Type B pancreatic cell (in vitro differentiated cells): ENCODE measurements at regions not wholly inside any gene's neighbourhood (a gene's known extent, or its start where the extent isn't known, plus 50 kb on each side); places are given as distances from the start of the nearest gene placed in this dataset.

Experiments used
- DNase-seq: peaks from one replicate; pipeline ENCODE4 v3.0.0; 2021; ENCODE audit warnings: mixed read lengths; ENCODE audit not compliant: unreplicated experiment; ENCODE audit errors: extremely low spot score
- H3K27ac Mint-ChIP-seq: 2 replicates; pipeline ENCODE4 v1.8.0; 2021; ENCODE audit warnings: mild to moderate bottlenecking, mixed read lengths
- H3K27me3 Mint-ChIP-seq: 2 replicates; pipeline ENCODE4 v1.8.0; 2021; ENCODE audit warnings: mixed read lengths
- H3K36me3 Mint-ChIP-seq: 2 replicates; pipeline ENCODE4 v1.8.0; 2021; ENCODE audit warnings: mixed read lengths
- H3K4me1 Mint-ChIP-seq: one replicate; pipeline ENCODE4 v1.8.0; 2021; ENCODE audit warnings: mixed read lengths; ENCODE audit not compliant: unreplicated experiment
- H3K4me3 Mint-ChIP-seq: 2 replicates; pipeline ENCODE4 v1.8.0; 2021; ENCODE audit warnings: mild to moderate bottlenecking, mixed read lengths
- H3K9me3 Mint-ChIP-seq: 2 replicates; pipeline ENCODE4 v1.8.0; 2021; ENCODE audit warnings: mixed read lengths
- TF ChIP-seq, protein P1 (sequence below): fragments of 200-600 bp; sonication (generic); conservative IDR thresholded peaks from 2 replicates; pipeline ENCODE4 v1.5.0; 2021; ENCODE audit warnings: antibody characterized with exemption, mild to moderate bottlenecking

DNA sequence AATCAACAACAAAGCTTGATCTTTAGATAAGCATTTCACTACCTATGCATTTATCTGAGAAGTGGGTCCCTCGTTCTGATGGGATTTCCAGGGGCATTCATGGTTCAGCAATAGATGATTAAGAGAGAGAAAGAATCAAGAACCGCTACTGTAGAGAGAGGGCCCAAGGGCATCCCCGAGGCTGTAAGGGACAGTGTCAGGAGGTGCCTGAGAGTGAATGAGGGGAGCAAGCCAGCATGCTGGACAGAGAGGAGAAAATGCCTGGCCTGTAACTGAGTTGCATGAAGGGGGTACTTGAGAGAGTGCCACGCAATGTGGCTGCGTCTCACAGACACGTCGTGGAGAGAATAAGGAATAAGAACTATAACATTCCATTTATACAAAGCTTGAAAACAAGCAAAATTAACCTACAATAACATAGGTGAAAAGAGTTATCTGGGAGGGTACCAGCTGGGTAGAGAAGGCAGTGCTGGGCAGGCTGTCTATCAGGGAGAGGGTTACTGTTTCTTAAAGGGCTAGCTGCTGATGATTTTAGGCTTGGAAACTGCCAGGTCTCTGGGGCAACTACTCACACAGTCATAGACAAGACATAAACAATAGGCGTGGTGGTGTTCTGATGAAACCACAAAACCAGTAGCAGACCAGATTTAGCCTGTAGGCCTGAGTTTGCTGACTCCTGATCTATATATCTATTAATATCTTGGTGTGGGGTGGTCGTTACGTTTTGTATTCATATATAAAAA lies 374.6 kb upstream of the CFAP20DC start:
- Mint-ChIP-seq H3K36me3 (no peaks in the 10 kb centered on the region), H3K27me3 (peaks cover 24% of the 10 kb centered on the region), H3K27ac (no peak overlapping the region), H3K9me3 (no peaks in the 10 kb centered on the region), H3K4me3 (no peak overlapping the region), H3K4me1 (peaks cover 13% of the 10 kb centered on the region)
- TF ChIP-seq, protein P1, sequence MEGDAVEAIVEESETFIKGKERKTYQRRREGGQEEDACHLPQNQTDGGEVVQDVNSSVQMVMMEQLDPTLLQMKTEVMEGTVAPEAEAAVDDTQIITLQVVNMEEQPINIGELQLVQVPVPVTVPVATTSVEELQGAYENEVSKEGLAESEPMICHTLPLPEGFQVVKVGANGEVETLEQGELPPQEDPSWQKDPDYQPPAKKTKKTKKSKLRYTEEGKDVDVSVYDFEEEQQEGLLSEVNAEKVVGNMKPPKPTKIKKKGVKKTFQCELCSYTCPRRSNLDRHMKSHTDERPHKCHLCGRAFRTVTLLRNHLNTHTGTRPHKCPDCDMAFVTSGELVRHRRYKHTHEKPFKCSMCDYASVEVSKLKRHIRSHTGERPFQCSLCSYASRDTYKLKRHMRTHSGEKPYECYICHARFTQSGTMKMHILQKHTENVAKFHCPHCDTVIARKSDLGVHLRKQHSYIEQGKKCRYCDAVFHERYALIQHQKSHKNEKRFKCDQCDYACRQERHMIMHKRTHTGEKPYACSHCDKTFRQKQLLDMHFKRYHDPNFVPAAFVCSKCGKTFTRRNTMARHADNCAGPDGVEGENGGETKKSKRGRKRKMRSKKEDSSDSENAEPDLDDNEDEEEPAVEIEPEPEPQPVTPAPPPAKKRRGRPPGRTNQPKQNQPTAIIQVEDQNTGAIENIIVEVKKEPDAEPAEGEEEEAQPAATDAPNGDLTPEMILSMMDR = no peak
- no peak for DNase-seq

DNA sequence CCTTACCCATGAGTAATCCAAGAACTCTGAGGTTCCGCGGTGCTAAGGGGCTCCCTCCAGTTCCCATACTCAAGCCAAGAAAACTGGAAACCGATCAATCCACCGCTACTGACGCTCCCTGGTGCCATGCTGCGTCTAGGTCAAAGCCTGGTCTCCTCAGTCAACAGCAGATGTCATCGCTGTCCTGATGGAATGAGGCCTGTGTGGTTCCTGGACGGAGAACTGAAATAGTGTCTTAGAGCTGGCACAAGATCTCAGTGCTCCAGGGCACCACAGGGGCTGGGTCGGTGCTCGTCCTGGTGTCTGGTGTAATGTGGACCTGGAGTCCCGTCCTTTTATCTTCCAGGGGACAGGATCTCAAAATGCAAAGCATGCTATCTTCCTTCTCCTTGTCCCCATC lies 373.9 kb upstream of the CFAP20DC start:
- H3K27ac Mint-ChIP-seq = no peak overlapping the region
- no peak overlapping the region for H3K4me3 Mint-ChIP-seq
- H3K9me3 Mint-ChIP-seq = no peaks in the 10 kb centered on the region
- peaks cover 18% of the 10 kb centered on the region for H3K4me1 Mint-ChIP-seq
- peaks cover 21% of the 10 kb centered on the region for H3K27me3 Mint-ChIP-seq
- TF ChIP-seq, protein P1 = no peak
- no peak for DNase-seq
- H3K36me3 Mint-ChIP-seq = no peaks in the 10 kb centered on the region

GRCh38 chr3:59422312-59422711 lies 372.5 kb upstream of the CFAP20DC start:
- H3K9me3 Mint-ChIP-seq = no peaks in the 10 kb centered on the region
- TF ChIP-seq, protein P1 = no peak
- no peak for DNase-seq
- peaks cover 14% of the 10 kb centered on the region for H3K27me3 Mint-ChIP-seq
- no peak overlapping the region for H3K27ac Mint-ChIP-seq
- H3K4me1 Mint-ChIP-seq = peaks cover 18% of the 10 kb centered on the region
- no peak overlapping the region for H3K4me3 Mint-ChIP-seq
- H3K36me3 Mint-ChIP-seq = no peaks in the 10 kb centered on the region

GRCh38 chr3:59418836-59419235 lies 369.0 kb upstream of the CFAP20DC start:
- Mint-ChIP-seq H3K9me3 (no peaks in the 10 kb centered on the region), H3K4me1 (peaks cover 4% of the 10 kb centered on the region), H3K36me3 (peaks cover 5% of the 10 kb centered on the region), H3K27me3 (peaks cover 16% of the 10 kb centered on the region), H3K4me3 (no peak overlapping the region), H3K27ac (no peak overlapping the region)
- no peak for DNase-seq
- TF ChIP-seq, protein P1 = no peak

- peaks cover 16% of the 10 kb centered on the region for H3K4me1 Mint-ChIP-seq
- peaks cover 5% of the 10 kb centered on the region for H3K36me3 Mint-ChIP-seq
- H3K27ac Mint-ChIP-seq = no peak overlapping the region
- TF ChIP-seq, protein P1 = no peak
- no peak overlapping the region for H3K4me3 Mint-ChIP-seq
- peaks cover 29% of the 10 kb centered on the region for H3K27me3 Mint-ChIP-seq
- DNase-seq = no peak
- no peaks in the 10 kb centered on the region for H3K9me3 Mint-ChIP-seq
Measured at GRCh38 chr3:59412516-59412915, 362.7 kb upstream of the CFAP20DC start.

- no peak for DNase-seq
- H3K27me3 Mint-ChIP-seq = peaks cover 33% of the 10 kb centered on the region
- TF ChIP-seq, protein P1 = no peak
- no peaks in the 10 kb centered on the region for H3K9me3 Mint-ChIP-seq
- no peak overlapping the region for H3K4me3 Mint-ChIP-seq
- peaks cover 16% of the 10 kb centered on the region for H3K4me1 Mint-ChIP-seq
- peaks cover 5% of the 10 kb centered on the region for H3K36me3 Mint-ChIP-seq
- H3K27ac Mint-ChIP-seq = no peak overlapping the region
Measured at GRCh38 chr3:59411694-59412093, 361.9 kb upstream of the CFAP20DC start.
